Gastroesophageal sphincter (tissue), 4 donors: ENCODE measurements at regions not wholly inside any gene's neighbourhood (a gene's known extent, or its start where the extent isn't known, plus 50 kb on each side); places are given as distances from the start of the nearest gene placed in this dataset.
"Not testable (repeated sequence)": the region's sequence is repeated elsewhere in the genome, so short reads cannot be mapped to it uniquely, and the experiment has no call there.

ENCODE experiments used
- ATAC-seq: fragments of 150-250 bp; one replicate; pipeline ENCODE4 v1.9.1; 2016; ENCODE audit warnings: mild to moderate bottlenecking, moderate library complexity
- H3K27ac ChIP-seq, 4 donors: fragments of 200-600 bp; sonication (generic) in 3 of 4; 1 replicate in 3 of 4; 2 replicates in 1 of 4; pipeline ENCODE4 v1.5.1; 2016 to 2019
- H3K27me3 ChIP-seq: fragments of 200-600 bp; sonication (generic); one replicate; pipeline ENCODE4 v1.5.1; 2019
- H3K36me3 ChIP-seq, 2 donors: fragments of 200-600 bp; sonication (generic); one replicate each; pipeline ENCODE4 v1.5.1; 2019; ENCODE audit warnings: control low read depth in 1 of 2
- H3K4me1 ChIP-seq, 3 donors: fragments of 200-600 bp; sonication (generic); 1 replicate in 2 of 3; 2 replicates in 1 of 3; pipeline ENCODE4 v1.5.1; 2016 to 2019; ENCODE audit warnings: control low read depth in 2 of 3
- H3K4me3 ChIP-seq, 2 donors: fragments of 200-600 bp; sonication (generic); one replicate each; pipeline ENCODE4 v1.5.1; 2019; ENCODE audit warnings: mild to moderate bottlenecking in 1 of 2, moderate library complexity in 1 of 2
- H3K9me3 ChIP-seq, 3 donors: fragments of 200-600 bp; sonication (generic); one replicate each; pipeline ENCODE4 v1.5.1; 2017 to 2019; ENCODE audit warnings: control low read depth in 2 of 3
- EP300 ChIP-seq: sonication (generic); formaldehyde crosslinking; IDR thresholded peaks from one replicate; pipeline ENCODE4 v1.6.1; 2017; ENCODE audit warnings: antibody characterized with exemption, mild to moderate bottlenecking
- POLR2A ChIP-seq, 2 donors: fragments of 450-650 bp; IDR thresholded peaks; one replicate each; pipeline ENCODE4 v1.6.1; 2017; ENCODE audit warnings: antibody characterized with exemption in 2 of 2, mild to moderate bottlenecking in 2 of 2, moderate library complexity in 1 of 2
- POLR2AphosphoS5 ChIP-seq: sonication (generic); formaldehyde crosslinking; IDR thresholded peaks from one replicate; pipeline ENCODE4 v1.6.1; 2017; ENCODE audit warnings: antibody characterized with exemption
- WGBS, 2 donors: methylation state at CpG; one replicate each; pipeline ENCODE4 v1.1.5; 2018; ENCODE audit warnings: low coverage in 1 of 2; 5-methylcytosine and 5-hydroxymethylcytosine counted together
- TF ChIP-seq, protein P1 (sequence below), 4 experiments: fragments of 200-600 bp in 2 of 4; fragments of 450-650 bp in 2 of 4; sonication (generic) in 1 of 4; IDR thresholded peaks; one replicate each; pipeline ENCODE4 v1.5.1; 2017 to 2019; ENCODE audit warnings: antibody characterized with exemption in 4 of 4, mild to moderate bottlenecking in 2 of 4, moderate library complexity in 2 of 4

DNA sequence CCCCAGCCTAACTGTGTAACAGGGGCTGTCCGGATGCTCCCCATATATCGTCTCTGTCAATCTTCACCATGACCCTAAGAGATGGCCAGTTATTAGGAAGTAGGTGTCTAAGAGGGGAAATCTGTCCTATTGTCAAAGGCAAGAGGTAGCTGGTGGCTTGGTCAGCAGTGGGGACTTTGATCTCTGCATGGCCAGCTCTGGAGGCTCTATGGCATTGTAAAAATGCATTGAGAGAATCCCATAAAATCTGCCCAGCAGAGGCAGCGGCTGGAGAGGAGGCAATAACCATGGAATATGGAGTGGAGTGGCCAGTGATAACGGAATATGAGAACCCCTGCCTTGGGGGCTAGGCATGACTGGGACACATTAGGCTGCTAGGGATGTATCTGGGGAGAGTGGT, 88.8 kb downstream of the MRM1 start:
- 73 to 80% methylated on average over 1 to 2 of the region's 4 CpGs for WGBS, 2 donors
- no peak overlapping the region for H3K4me3 ChIP-seq
- ATAC-seq = no peak
- H3K4me1 ChIP-seq = no peaks in the 10 kb centered on the region
- peaks cover 56% of the 10 kb centered on the region for H3K27me3 ChIP-seq
- H3K36me3 ChIP-seq = no peaks in the 10 kb centered on the region
- no peaks in the 10 kb centered on the region for H3K9me3 ChIP-seq
- no peak overlapping the region for H3K27ac ChIP-seq
- no peak for TF ChIP-seq POLR2AphosphoS5
- TF ChIP-seq EP300 = no peak
- no peak for TF ChIP-seq POLR2A (IDR thresholded peaks at IDR 0.05)
- TF ChIP-seq, protein P1, sequence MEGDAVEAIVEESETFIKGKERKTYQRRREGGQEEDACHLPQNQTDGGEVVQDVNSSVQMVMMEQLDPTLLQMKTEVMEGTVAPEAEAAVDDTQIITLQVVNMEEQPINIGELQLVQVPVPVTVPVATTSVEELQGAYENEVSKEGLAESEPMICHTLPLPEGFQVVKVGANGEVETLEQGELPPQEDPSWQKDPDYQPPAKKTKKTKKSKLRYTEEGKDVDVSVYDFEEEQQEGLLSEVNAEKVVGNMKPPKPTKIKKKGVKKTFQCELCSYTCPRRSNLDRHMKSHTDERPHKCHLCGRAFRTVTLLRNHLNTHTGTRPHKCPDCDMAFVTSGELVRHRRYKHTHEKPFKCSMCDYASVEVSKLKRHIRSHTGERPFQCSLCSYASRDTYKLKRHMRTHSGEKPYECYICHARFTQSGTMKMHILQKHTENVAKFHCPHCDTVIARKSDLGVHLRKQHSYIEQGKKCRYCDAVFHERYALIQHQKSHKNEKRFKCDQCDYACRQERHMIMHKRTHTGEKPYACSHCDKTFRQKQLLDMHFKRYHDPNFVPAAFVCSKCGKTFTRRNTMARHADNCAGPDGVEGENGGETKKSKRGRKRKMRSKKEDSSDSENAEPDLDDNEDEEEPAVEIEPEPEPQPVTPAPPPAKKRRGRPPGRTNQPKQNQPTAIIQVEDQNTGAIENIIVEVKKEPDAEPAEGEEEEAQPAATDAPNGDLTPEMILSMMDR (IDR thresholded peaks at IDR 0.05) = no peak

GRCh38 chr17:36691606-36692005, 90.2 kb downstream of the MRM1 start:
- no peak overlapping the region for H3K4me3 ChIP-seq
- TF ChIP-seq, protein P1 (IDR thresholded peaks at IDR 0.05) = no peak
- TF ChIP-seq EP300 (no peak), POLR2A (IDR thresholded peaks at IDR 0.05) (no peak), POLR2AphosphoS5 (no peak)
- peaks cover 66% of the 10 kb centered on the region for H3K27me3 ChIP-seq
- H3K27ac ChIP-seq = no peak overlapping the region
- no peaks in the 10 kb centered on the region for H3K9me3 ChIP-seq
- H3K4me1 ChIP-seq = no peaks in the 10 kb centered on the region
- WGBS, 2 donors = 84 to 93% methylated on average over 3 of the region's 3 CpGs
- ATAC-seq = no peak
- no peaks in the 10 kb centered on the region for H3K36me3 ChIP-seq

DNA sequence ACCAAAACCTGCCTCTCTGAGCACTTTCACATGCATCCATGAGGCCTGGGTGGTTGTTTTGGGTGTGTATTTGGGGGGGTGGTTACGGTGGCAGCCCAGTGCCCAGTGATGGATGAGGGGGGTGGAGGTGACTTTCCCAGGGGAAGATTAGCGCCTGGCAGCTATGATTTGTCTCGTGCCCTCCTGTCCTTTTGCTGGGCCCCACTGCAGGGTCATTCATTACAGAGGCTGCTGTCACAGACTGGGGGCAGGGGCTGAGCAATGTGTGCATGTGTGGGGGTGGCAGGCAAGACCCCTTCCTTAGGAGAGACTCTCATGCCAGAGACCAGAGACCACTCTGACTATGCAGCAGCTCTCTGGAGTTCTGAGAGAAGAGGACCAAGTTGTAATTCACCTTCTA, 93.7 kb downstream of the MRM1 start:
- ATAC-seq = no peak
- H3K36me3 ChIP-seq = no peaks in the 10 kb centered on the region
- H3K4me3 ChIP-seq = no peak overlapping the region
- no peak overlapping the region for H3K27ac ChIP-seq
- H3K9me3 ChIP-seq = no peaks in the 10 kb centered on the region
- peaks cover 63% of the 10 kb centered on the region for H3K27me3 ChIP-seq
- no peaks in the 10 kb centered on the region for H3K4me1 ChIP-seq
- TF ChIP-seq POLR2A (IDR thresholded peaks at IDR 0.05) (no peak), POLR2AphosphoS5 (no peak), EP300 (no peak)
- TF ChIP-seq, protein P1 (IDR thresholded peaks at IDR 0.05) = no peak
- WGBS, 2 donors = no CpG with 5 or more reads among the region's 3 CpGs

DNA sequence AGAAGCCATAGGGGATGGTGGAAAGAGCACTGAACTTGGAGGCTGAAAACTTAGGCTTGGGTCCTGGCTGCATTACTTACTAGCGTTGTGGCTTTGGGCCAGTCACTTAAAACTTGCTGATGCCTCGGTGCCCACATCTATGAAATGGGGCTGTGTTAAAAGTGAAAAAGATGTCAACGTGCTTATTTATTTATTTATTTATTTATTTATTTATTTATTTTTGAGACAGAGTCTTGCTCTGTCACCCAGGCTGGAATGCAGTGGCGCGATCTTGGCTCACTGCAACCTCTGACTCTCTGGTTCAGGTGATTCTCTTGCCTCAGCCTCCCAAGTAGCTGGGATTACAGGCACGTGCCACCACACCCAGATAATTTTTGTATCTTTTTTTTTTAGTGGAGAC, 94.3 kb downstream of the MRM1 start:
- WGBS, 2 donors = 86% methylated on average over 3 to 6 of the region's 6 CpGs
- H3K27ac ChIP-seq, H3K9me3 ChIP-seq, ATAC-seq, H3K4me3 ChIP-seq, H3K4me1 ChIP-seq, H3K36me3 ChIP-seq: not testable (repeated sequence)
- peaks cover 64% of the 10 kb centered on the region for H3K27me3 ChIP-seq

GRCh38 chr17:36696805-36697204, 95.4 kb downstream of the MRM1 start:
- Histone ChIP-seq H3K27me3 (peaks cover 67% of the 10 kb centered on the region), H3K36me3 (no peaks in the 10 kb centered on the region), H3K4me3 (no peak overlapping the region), H3K27ac (no peak overlapping the region), H3K4me1 (no peaks in the 10 kb centered on the region), H3K9me3 (no peaks in the 10 kb centered on the region)
- TF ChIP-seq POLR2AphosphoS5 = no peak
- TF ChIP-seq POLR2A (IDR thresholded peaks at IDR 0.05) = no peak
- no peak for ATAC-seq
- 8 to 20% methylated on average over 1 of the region's 1 CpG for WGBS, 2 donors

- Histone ChIP-seq H3K9me3 (no peaks in the 10 kb centered on the region), H3K36me3 (no peaks in the 10 kb centered on the region), H3K4me3 (no peak overlapping the region), H3K4me1 (no peaks in the 10 kb centered on the region), H3K27ac (no peak overlapping the region), H3K27me3 (peaks cover 79% of the 10 kb centered on the region)
- 32 to 62% methylated on average over 7 to 16 of the region's 16 CpGs for WGBS, 2 donors
- TF ChIP-seq, protein P1 (IDR thresholded peaks at IDR 0.05) = no peak
- no peak for TF ChIP-seq POLR2A (IDR thresholded peaks at IDR 0.05)
- no peak for TF ChIP-seq POLR2AphosphoS5
- no peak for TF ChIP-seq EP300
- no peak for ATAC-seq
Observed at GRCh38 chr17:36697903-36698530, 96.6 kb downstream of the MRM1 start.
